Effector memory CD8-positive, alpha-beta T cell (primary cell): ENCODE measurements at regions not wholly inside any gene's neighbourhood (a gene's known extent, or its start where the extent isn't known, plus 50 kb on each side); places are given as distances from the start of the nearest gene placed in this dataset.
A peak's percentile ranks its signal among the peaks of the same experiment; 100 is the strongest.

ENCODE experiments used
- ATAC-seq: fragments of 150-1000 bp; cut with Tn5 transposase; replicated peaks from 2 replicates; pipeline ENCODE4 v1.10.0; 2021; ENCODE audit warnings: mild to moderate bottlenecking, moderate library complexity
- DNase-seq, 3 experiments: peaks; one replicate each; pipeline ENCODE4 v3.0.0; 2021
- H3K27ac Mint-ChIP-seq, 2 donors: one replicate each; pipeline ENCODE4 v1.8.0; 2022; ENCODE audit warnings: mild to moderate bottlenecking in 2 of 2, mixed read lengths in 2 of 2, moderate library complexity in 2 of 2
- H3K27me3 Mint-ChIP-seq, 2 donors: one replicate each; pipeline ENCODE4 v1.8.0; 2022; ENCODE audit warnings: mixed read lengths in 2 of 2
- H3K36me3 Mint-ChIP-seq: one replicate; pipeline ENCODE4 v1.8.0; 2022; ENCODE audit warnings: mild to moderate bottlenecking, moderate library complexity, mixed read lengths; ENCODE audit not compliant: insufficient read depth
- H3K4me1 Mint-ChIP-seq, 2 donors: one replicate each; pipeline ENCODE4 v1.8.0; 2022; ENCODE audit warnings: low read depth in 2 of 2, mixed read lengths in 2 of 2
- H3K4me3 Mint-ChIP-seq, 2 donors: one replicate each; pipeline ENCODE4 v1.8.0; 2022; ENCODE audit warnings: mild to moderate bottlenecking in 2 of 2, mixed read lengths in 2 of 2, moderate library complexity in 2 of 2
- H3K9me3 Mint-ChIP-seq, 2 donors: one replicate each; pipeline ENCODE4 v1.8.0; 2022; ENCODE audit warnings: mixed read lengths in 2 of 2

- DNase-seq (no peak), ATAC-seq (no peak)
- Mint-ChIP-seq H3K4me1 (peaks cover 11 to 13% of the 10 kb centered on the region in 2 donors), H3K4me3 (no peak overlapping the region), H3K27ac (no peak overlapping the region), H3K36me3 (peaks cover 4% of the 10 kb centered on the region), H3K27me3 (no peaks in the 10 kb centered on the region), H3K9me3 (peaks cover 0 to 5% of the 10 kb centered on the region in 2 donors)
Observed at GRCh38 chr10:4117604-4118003, 332.6 kb upstream of the KLF6 start.

- H3K4me3 Mint-ChIP-seq = no peak overlapping the region
- H3K27me3 Mint-ChIP-seq = no peaks in the 10 kb centered on the region
- H3K36me3 Mint-ChIP-seq = no peaks in the 10 kb centered on the region
- H3K27ac Mint-ChIP-seq = no peak overlapping the region
- peaks cover 0 to under 1% of the 10 kb centered on the region in 2 donors for H3K4me1 Mint-ChIP-seq
- H3K9me3 Mint-ChIP-seq = peaks cover 0 to under 1% of the 10 kb centered on the region in 2 donors
- no peak for DNase-seq
- no peak for ATAC-seq
Observed at GRCh38 chr10:4111643-4112042, 326.6 kb upstream of the KLF6 start.

GRCh38 chr10:4109469-4109868 lies 324.5 kb upstream of the KLF6 start:
- Mint-ChIP-seq H3K4me3 (no peak overlapping the region), H3K27me3 (no peaks in the 10 kb centered on the region), H3K36me3 (no peaks in the 10 kb centered on the region), H3K9me3 (no peaks in the 10 kb centered on the region), H3K4me1 (no peaks in the 10 kb centered on the region), H3K27ac (no peak overlapping the region)
- ATAC-seq (no peak), DNase-seq (no peak)

- Mint-ChIP-seq H3K27ac (no peak overlapping the region), H3K4me3 (no peak overlapping the region), H3K4me1 (peaks cover 0 to 4% of the 10 kb centered on the region in 2 donors), H3K36me3 (no peaks in the 10 kb centered on the region), H3K27me3 (no peaks in the 10 kb centered on the region), H3K9me3 (no peaks in the 10 kb centered on the region)
- DNase-seq = no peak
- no peak for ATAC-seq
Observed at GRCh38 chr10:4108693-4109092, 323.7 kb upstream of the KLF6 start.

GRCh38 chr10:4107285-4107851 lies 322.4 kb upstream of the KLF6 start:
- DNase-seq (no peak), ATAC-seq (no peak)
- Mint-ChIP-seq H3K4me1 (peaks cover 2 to 9% of the 10 kb centered on the region in 2 donors), H3K9me3 (no peaks in the 10 kb centered on the region), H3K36me3 (no peaks in the 10 kb centered on the region), H3K27ac (no peak overlapping the region), H3K27me3 (no peaks in the 10 kb centered on the region), H3K4me3 (no peak overlapping the region)

DNA sequence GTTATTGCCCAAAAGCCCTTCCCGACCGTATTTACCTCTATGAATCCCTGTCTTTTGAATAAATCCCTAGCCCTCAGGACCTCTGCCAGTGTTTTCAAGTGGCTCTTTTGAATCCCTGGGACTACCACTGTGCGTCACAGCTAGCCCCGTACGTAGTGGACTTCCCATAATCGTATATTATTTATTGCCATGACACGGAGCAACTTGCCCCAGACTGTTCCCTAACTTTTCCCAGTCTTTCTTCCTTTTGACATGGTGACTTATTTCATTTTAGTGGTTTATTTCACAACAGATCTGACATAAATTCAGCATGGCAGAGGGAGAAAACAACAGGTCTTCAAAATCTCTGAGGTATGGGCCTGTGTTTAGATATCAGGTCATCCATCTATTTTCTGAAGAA lies 318.6 kb upstream of the KLF6 start:
- Mint-ChIP-seq H3K4me1 (peaks cover 6 to 17% of the 10 kb centered on the region in 2 donors), H3K27me3 (no peaks in the 10 kb centered on the region), H3K36me3 (no peaks in the 10 kb centered on the region), H3K27ac (no peak overlapping the region), H3K4me3 (no peak overlapping the region), H3K9me3 (no peaks in the 10 kb centered on the region)
- no peak for ATAC-seq
- no peak for DNase-seq

DNA sequence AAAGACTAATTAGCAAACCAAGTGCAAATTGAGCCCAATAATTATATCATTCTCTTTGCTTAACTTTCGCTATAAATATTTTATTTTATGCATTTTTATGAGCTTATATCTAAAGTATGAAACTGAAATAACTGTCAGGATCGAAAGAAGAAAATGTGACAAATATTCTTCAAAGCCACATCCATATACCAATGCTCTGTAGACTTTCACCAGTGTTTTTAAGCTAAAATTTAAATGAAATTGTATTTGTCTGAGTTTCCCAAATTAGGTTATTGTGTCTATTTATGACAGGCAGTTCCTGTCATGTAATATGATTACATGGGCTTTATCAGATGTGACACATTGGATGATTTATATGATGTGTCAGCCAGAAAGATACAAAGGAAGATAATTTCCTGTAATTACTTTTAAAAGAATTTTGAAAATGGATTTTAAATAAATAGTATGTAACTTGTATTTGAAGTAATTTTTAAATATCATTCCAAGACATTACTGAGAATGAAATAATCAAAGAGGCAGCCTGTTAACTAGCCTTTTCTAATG lies 317.9 kb upstream of the KLF6 start:
- Mint-ChIP-seq H3K27me3 (no peaks in the 10 kb centered on the region), H3K27ac (no peak overlapping the region), H3K4me1 (peaks cover 6 to 17% of the 10 kb centered on the region in 2 donors), H3K4me3 (no peak overlapping the region), H3K9me3 (no peaks in the 10 kb centered on the region), H3K36me3 (no peaks in the 10 kb centered on the region)
- DNase-seq (no peak), ATAC-seq (no peak)

DNA sequence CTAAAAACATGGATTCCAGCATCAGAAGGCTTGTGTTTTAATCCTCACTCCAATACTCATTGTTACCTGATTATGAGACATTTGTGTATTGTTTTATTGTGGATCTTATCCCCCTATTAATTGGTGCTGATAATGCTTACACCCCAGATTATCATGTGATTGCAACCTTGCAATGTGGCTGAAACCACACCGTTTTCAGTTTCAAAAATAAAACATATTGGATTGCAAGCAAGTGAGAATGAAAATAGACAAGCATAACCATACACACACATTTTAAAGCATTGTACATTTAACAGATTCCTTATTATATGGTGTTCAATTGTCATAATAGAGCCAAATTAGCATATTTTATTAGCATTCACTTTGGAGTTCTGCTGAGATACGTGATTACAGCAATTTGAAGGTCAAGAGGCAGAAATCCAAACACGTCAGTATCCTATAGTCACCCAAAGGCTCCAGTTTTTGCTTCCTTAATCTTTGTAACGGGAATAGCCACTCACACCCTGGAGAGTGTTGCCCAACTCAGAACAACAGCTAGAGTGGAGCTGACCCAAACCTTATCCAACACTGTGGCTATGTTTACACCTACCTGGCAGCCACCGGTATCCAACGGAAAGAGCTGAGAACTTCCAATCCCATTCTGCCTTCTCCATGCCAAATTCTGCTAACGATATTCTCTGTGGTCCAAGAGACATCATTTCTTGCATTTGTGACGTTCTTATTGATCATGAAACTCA lies 317.1 kb upstream of the KLF6 start:
- Mint-ChIP-seq H3K4me3 (no peak overlapping the region), H3K36me3 (no peaks in the 10 kb centered on the region), H3K27me3 (no peaks in the 10 kb centered on the region), H3K9me3 (no peaks in the 10 kb centered on the region), H3K27ac (no peak overlapping the region), H3K4me1 (peaks cover 6 to 17% of the 10 kb centered on the region in 2 donors)
- DNase-seq = no peak
- ATAC-seq = no peak

DNA sequence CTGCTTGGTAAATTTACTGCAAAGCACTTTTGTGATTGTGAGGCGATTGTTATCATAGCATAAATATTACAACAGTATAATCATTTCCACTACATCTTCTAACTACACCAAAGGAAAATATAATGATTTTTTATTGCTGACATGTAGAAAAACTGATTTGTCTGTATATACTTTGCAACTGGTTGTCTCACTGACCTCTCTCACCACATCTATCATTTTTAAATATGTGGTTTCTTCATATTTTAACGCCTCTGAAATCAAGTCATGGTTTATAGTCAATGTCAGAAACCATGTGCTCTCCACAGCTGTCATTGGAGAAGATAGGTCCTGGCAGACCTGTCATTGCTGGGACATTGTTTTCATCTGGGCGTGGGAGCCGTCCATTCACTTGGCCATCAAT lies 315.4 kb upstream of the KLF6 start:
- peaks cover 6 to 17% of the 10 kb centered on the region in 2 donors for H3K4me1 Mint-ChIP-seq
- H3K9me3 Mint-ChIP-seq = no peaks in the 10 kb centered on the region
- no peak overlapping the region for H3K27ac Mint-ChIP-seq
- H3K4me3 Mint-ChIP-seq = no peak overlapping the region
- no peaks in the 10 kb centered on the region for H3K27me3 Mint-ChIP-seq
- no peak for DNase-seq
- ATAC-seq = peak; percentile 62
- H3K36me3 Mint-ChIP-seq = no peaks in the 10 kb centered on the region

DNA sequence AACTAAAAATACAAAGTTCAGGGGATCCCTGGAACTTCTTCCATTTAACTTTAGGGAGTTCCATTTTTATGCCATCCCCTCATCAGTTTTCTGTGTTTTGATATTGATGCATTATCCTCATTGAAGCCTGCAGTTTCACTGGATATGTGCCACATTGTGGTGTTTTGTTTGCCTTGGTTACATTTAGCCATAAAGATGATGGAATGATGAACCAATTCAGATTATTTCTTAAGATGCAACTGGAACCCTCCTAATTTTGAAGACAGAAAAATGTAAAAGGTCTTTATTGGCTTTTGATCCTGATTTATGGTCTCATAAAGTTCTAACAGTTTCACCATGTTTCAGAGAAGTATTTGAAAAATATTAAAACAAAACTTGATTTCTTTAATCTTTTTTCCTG lies 314.2 kb upstream of the KLF6 start:
- Mint-ChIP-seq H3K36me3 (no peaks in the 10 kb centered on the region), H3K4me3 (no peak overlapping the region), H3K27ac (no peak overlapping the region), H3K4me1 (peaks cover 6 to 17% of the 10 kb centered on the region in 2 donors), H3K27me3 (no peaks in the 10 kb centered on the region), H3K9me3 (no peaks in the 10 kb centered on the region)
- ATAC-seq (no peak), DNase-seq (no peak)

DNA sequence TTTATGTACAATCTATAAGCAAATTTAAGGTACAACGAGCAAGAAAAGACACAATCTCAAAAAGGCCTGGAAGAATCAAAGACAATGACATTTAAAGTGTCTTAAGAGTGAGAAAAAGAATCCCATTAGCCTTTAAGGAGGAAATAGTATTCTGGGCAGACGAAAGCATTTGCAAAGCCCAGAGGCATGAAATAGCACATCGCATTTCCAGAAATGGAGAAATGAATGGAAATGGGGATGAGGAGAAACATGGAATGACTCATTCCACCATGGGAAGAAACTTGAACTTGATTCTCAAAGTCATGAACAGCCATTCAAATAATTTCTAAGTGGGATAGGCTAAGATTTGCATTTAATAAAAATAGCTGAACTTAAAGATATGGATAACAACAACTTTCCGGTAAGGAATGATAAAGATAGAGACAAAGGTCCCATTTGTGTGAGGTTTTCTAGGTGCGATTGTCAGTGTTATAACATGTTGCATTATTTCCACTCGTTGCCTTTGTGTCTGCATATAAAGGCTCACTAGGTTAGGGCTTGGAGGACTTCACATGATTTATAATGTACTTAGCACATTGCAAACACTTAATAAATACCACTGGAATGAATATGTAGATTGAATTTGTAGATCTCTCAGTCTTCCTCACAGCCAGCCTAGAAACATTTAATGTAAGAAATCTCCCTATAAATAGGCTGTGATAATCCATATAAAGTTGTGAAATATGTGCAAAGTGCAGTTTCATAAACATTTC lies 310.3 kb upstream of the KLF6 start:
- Mint-ChIP-seq H3K36me3 (no peaks in the 10 kb centered on the region), H3K9me3 (no peaks in the 10 kb centered on the region), H3K4me1 (no peaks in the 10 kb centered on the region), H3K27ac (no peak overlapping the region), H3K4me3 (no peak overlapping the region), H3K27me3 (no peaks in the 10 kb centered on the region)
- DNase-seq = no peak
- ATAC-seq = no peak

DNA sequence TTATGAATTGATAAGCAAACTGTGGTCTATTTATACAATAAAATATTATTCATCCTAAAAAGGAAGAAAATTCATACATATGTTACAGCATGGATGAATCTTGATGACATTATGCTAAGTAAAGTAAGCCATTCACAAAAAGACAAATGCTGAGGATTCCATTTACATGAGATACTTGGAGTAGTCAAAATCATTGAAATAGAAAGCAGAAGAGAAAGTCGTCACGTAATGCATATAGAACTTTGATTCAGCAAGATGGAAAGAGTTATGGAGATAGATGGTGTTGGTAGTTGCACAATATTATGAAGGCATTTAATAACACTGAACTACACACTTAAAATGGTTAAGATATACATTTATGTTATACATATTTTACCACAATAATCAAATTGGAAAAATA lies 309.7 kb upstream of the KLF6 start:
- Mint-ChIP-seq H3K4me1 (no peaks in the 10 kb centered on the region), H3K27me3 (no peaks in the 10 kb centered on the region), H3K36me3 (no peaks in the 10 kb centered on the region), H3K27ac (no peak overlapping the region), H3K9me3 (no peaks in the 10 kb centered on the region), H3K4me3 (no peak overlapping the region)
- DNase-seq (no peak), ATAC-seq (no peak)

DNA sequence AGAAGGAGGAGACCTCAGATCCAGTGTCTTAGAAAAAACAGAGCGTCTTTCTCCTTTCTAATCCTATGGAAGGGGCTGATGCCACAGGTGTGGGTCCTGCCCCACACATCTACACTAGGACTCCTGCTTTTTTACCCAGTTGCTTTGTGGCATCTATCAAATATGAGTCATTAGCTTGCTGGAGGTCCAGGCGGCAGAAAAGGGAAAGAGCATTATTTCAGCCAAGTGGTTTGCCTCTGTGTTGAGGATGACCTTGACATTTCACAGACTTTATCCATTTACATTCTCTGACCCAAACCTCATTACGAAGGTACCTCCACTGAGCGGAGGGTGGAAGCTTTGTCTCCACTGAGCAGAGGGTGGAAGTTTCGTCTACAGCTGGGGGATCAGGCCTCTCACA lies 308.4 kb upstream of the KLF6 start:
- Mint-ChIP-seq H3K27me3 (no peaks in the 10 kb centered on the region), H3K9me3 (no peaks in the 10 kb centered on the region), H3K27ac (no peak overlapping the region), H3K4me1 (peaks cover 0 to 4% of the 10 kb centered on the region in 2 donors), H3K36me3 (no peaks in the 10 kb centered on the region), H3K4me3 (no peak overlapping the region)
- DNase-seq (no peak), ATAC-seq (no peak)
